Fibroblast of pulmonary artery (primary cell): ENCODE measurements at regions not wholly inside any gene's neighbourhood (a gene's known extent, or its start where the extent isn't known, plus 50 kb on each side); places are given as distances from the start of the nearest gene placed in this dataset.

Source experiments
- DNase-seq: peaks from one replicate; pipeline ENCODE4 v3.0.0-alpha.2; 2010; ENCODE audit warnings: low read depth
- H3K4me3 ChIP-seq: replicated peaks from 2 replicates; pipeline ENCODE4 v1.5.1; 2011; ENCODE audit warnings: low read depth, mild to moderate bottlenecking, control low read depth, low read length, moderate library complexity
- CTCF ChIP-seq: IDR thresholded peaks from 2 replicates; pipeline ENCODE4 v1.5.1; 2011; ENCODE audit warnings: mild to moderate bottlenecking, control low read depth, low read length, inconsistent platforms; ENCODE audit errors: missing control alignments

- DNase-seq: no peak
- H3K4me3 ChIP-seq: no peak overlapping the region
- TF ChIP-seq CTCF: no peak
Measured at GRCh38 chr3:167109746-167110145, 270.4 kb downstream of the ZBBX start.

GRCh38 chr3:167106456-167106855 lies 273.6 kb downstream of the ZBBX start:
- DNase-seq: no peak
- H3K4me3 ChIP-seq: no peak overlapping the region
- TF ChIP-seq CTCF: no peak

- no peak overlapping the region for H3K4me3 ChIP-seq
- no peak for TF ChIP-seq CTCF
- DNase-seq: no peak
Measured at GRCh38 chr3:167102071-167102470, 278.0 kb downstream of the ZBBX start.

- no peak overlapping the region for H3K4me3 ChIP-seq
- DNase-seq: no peak
- no peak for TF ChIP-seq CTCF
Measured at GRCh38 chr3:167100651-167101050, 279.4 kb downstream of the ZBBX start.

- H3K4me3 ChIP-seq: no peak overlapping the region
Measured at GRCh38 chr3:167100200-167100599, 279.9 kb downstream of the ZBBX start.

GRCh38 chr3:167095976-167096375 lies 284.1 kb downstream of the ZBBX start:
- DNase-seq: no peak
- no peak for TF ChIP-seq CTCF
- no peak overlapping the region for H3K4me3 ChIP-seq

More at GRCh38 chr3:167100200-167100599, 279.9 kb downstream of the ZBBX start:
- no peak for DNase-seq
- TF ChIP-seq CTCF: no peak

GRCh38 chr3:167094632-167095031 lies 285.5 kb downstream of the ZBBX start:
- H3K4me3 ChIP-seq: no peak overlapping the region
- no peak for DNase-seq
- TF ChIP-seq CTCF: no peak
